Trophoblast cell (in vitro differentiated cells and primary cell): ENCODE measurements at regions not wholly inside any gene's neighbourhood (a gene's known extent, or its start where the extent isn't known, plus 50 kb on each side); places are given as distances from the start of the nearest gene placed in this dataset.
A peak's percentile ranks its signal among the peaks of the same experiment; 100 is the strongest.

ENCODE experiments used
- DNase-seq, 2 donors: peaks; one replicate each; pipeline ENCODE4 v3.0.0-alpha.2; 2016
- H2AFZ ChIP-seq: 2 replicates; pipeline ENCODE4 v1.6.1; 2013; ENCODE audit warnings: low read length, moderate library complexity, mild to moderate bottlenecking; ENCODE audit not compliant: insufficient read depth, poor library complexity
- H2AK5ac ChIP-seq: 2 replicates; pipeline ENCODE4 v1.6.1; 2013; ENCODE audit warnings: mild to moderate bottlenecking, low read length
- H2BK120ac ChIP-seq: 2 replicates; pipeline ENCODE4 v1.6.1; 2013; ENCODE audit warnings: low read length, mild to moderate bottlenecking, moderate library complexity; ENCODE audit not compliant: insufficient read depth, poor library complexity
- H2BK12ac ChIP-seq: 2 replicates; pipeline ENCODE4 v1.6.1; 2013; ENCODE audit warnings: mild to moderate bottlenecking, low read length, moderate library complexity
- H2BK5ac ChIP-seq: 2 replicates; pipeline ENCODE4 v1.6.1; 2013; ENCODE audit warnings: low read length, low read depth, moderate library complexity, mild to moderate bottlenecking; ENCODE audit not compliant: poor library complexity
- H3K14ac ChIP-seq: 2 replicates; pipeline ENCODE4 v1.6.1; 2013; ENCODE audit warnings: mild to moderate bottlenecking, low read length
- H3K18ac ChIP-seq: 2 replicates; pipeline ENCODE4 v1.6.1; 2013; ENCODE audit warnings: mild to moderate bottlenecking, low read length
- H3K23ac ChIP-seq: 2 replicates; pipeline ENCODE4 v1.6.1; 2013; ENCODE audit warnings: low read length
- H3K27ac ChIP-seq: 2 replicates; pipeline ENCODE4 v1.5.1; 2013; ENCODE audit warnings: low read depth, mild to moderate bottlenecking, inconsistent platforms, low read length, moderate library complexity
- H3K27me3 ChIP-seq: 2 replicates; pipeline ENCODE4 v1.6.1; 2013; ENCODE audit warnings: inconsistent platforms, mild to moderate bottlenecking, low read length, moderate library complexity; ENCODE audit not compliant: insufficient read depth
- H3K36me3 ChIP-seq, 2 experiments: 1 replicate in 1 of 2; 2 replicates in 1 of 2; pipeline ENCODE4 v1.6.1; 2013; ENCODE audit warnings: low read length in 2 of 2, mild to moderate bottlenecking in 2 of 2, moderate library complexity in 1 of 2; ENCODE audit not compliant: insufficient read depth in 2 of 2, control insufficient read depth in 1 of 2
- H3K4ac ChIP-seq: 2 replicates; pipeline ENCODE4 v1.6.1; 2013; ENCODE audit warnings: low read depth, mild to moderate bottlenecking, low read length, moderate library complexity
- H3K4me1 ChIP-seq, 2 experiments: 1 replicate in 1 of 2; 2 replicates in 1 of 2; pipeline ENCODE4 v1.6.1; 2013; ENCODE audit warnings: low read length in 2 of 2, mild to moderate bottlenecking in 2 of 2, moderate library complexity in 1 of 2; ENCODE audit not compliant: insufficient read depth in 2 of 2, control insufficient read depth in 1 of 2
- H3K4me2 ChIP-seq: 2 replicates; pipeline ENCODE4 v1.6.1; 2013; ENCODE audit warnings: inconsistent platforms, mild to moderate bottlenecking, low read length, moderate library complexity
- H3K4me3 ChIP-seq: 2 replicates; pipeline ENCODE4 v1.5.1; 2013; ENCODE audit warnings: mild to moderate bottlenecking, low read depth, low read length, inconsistent platforms
- H3K79me1 ChIP-seq: one replicate; pipeline ENCODE4 v1.6.1; 2013; ENCODE audit warnings: low read length
- H3K79me2 ChIP-seq: 2 replicates; pipeline ENCODE4 v1.6.1; 2013; ENCODE audit warnings: low read length, mild to moderate bottlenecking; ENCODE audit not compliant: control insufficient read depth, insufficient read depth, poor library complexity
- H3K9ac ChIP-seq: 2 replicates; pipeline ENCODE4 v1.6.1; 2013; ENCODE audit warnings: mild to moderate bottlenecking, low read length
- H3K9me3 ChIP-seq: 2 replicates; pipeline ENCODE4 v1.6.1; 2013; ENCODE audit warnings: low read depth, mild to moderate bottlenecking, control low read depth, inconsistent platforms, low read length; ENCODE audit not compliant: insufficient read depth
- H4K12ac ChIP-seq: 2 replicates; pipeline ENCODE4 v1.6.1; 2013; ENCODE audit warnings: low read depth, mild to moderate bottlenecking, low read length, moderate library complexity
- H4K8ac ChIP-seq: 2 replicates; pipeline ENCODE4 v1.6.1; 2013; ENCODE audit warnings: low read depth, mild to moderate bottlenecking, low read length, moderate library complexity
- H4K91ac ChIP-seq: one replicate; pipeline ENCODE4 v1.6.1; 2013; ENCODE audit warnings: low read depth, mild to moderate bottlenecking, low read length, moderate library complexity
- WGBS: extraction: QIAGEN DNeasy Blood & Tissue Kit; methylation state at CpG from one replicate; pipeline ENCODE4 v1.1.7; 2013; ENCODE audit warnings: missing lambda C conversion rate; ENCODE audit not compliant: insufficient read length, insufficient coverage; ENCODE audit errors: extremely low coverage; 5-methylcytosine and 5-hydroxymethylcytosine counted together

- no peaks in the 10 kb centered on the region for H3K4me1 ChIP-seq
- peaks cover 6% of the 10 kb centered on the region for H3K9me3 ChIP-seq
- no peaks in the 10 kb centered on the region for H3K79me2 ChIP-seq
- H3K4me3 ChIP-seq = no peak overlapping the region
- no peak overlapping the region for H3K4ac ChIP-seq
- H4K12ac ChIP-seq = no peak overlapping the region
- no peak overlapping the region for H2AK5ac ChIP-seq
- no peak overlapping the region for H3K4me2 ChIP-seq
- no peak overlapping the region for H2AFZ ChIP-seq
- H3K9ac ChIP-seq = no peak overlapping the region
- H3K18ac ChIP-seq = no peak overlapping the region
- no peaks in the 10 kb centered on the region for H3K79me1 ChIP-seq
- DNase-seq = no peak
- H2BK5ac ChIP-seq = no peak overlapping the region
- no peak overlapping the region for H4K8ac ChIP-seq
- no peak overlapping the region for H3K23ac ChIP-seq
- H3K14ac ChIP-seq = no peak overlapping the region
- no peaks in the 10 kb centered on the region for H3K36me3 ChIP-seq
- H2BK12ac ChIP-seq = no peak overlapping the region
- H4K91ac ChIP-seq = no peak overlapping the region
- WGBS = no CpG with 5 or more reads among the region's 3 CpGs
- no peaks in the 10 kb centered on the region for H3K27me3 ChIP-seq
- no peak overlapping the region for H3K27ac ChIP-seq
- H2BK120ac ChIP-seq = no peak overlapping the region
These were observed 559.3 kb upstream of the GRM7 start for GRCh38 chr3:6301626-6302025.

- Histone ChIP-seq H4K91ac (no peak overlapping the region), H2AFZ (no peak overlapping the region), H3K23ac (no peak overlapping the region), H3K27me3 (no peaks in the 10 kb centered on the region), H3K79me2 (no peaks in the 10 kb centered on the region), H2BK12ac (no peak overlapping the region), H3K36me3 (no peaks in the 10 kb centered on the region), H3K79me1 (no peaks in the 10 kb centered on the region), H3K18ac (no peak overlapping the region), H3K4ac (no peak overlapping the region), H3K9me3 (no peaks in the 10 kb centered on the region), H3K4me3 (no peak overlapping the region), H3K4me1 (no peaks in the 10 kb centered on the region), H2AK5ac (no peak overlapping the region), H3K14ac (no peak overlapping the region), H3K4me2 (no peak overlapping the region), H3K27ac (no peak overlapping the region), H2BK5ac (no peak overlapping the region), H4K12ac (no peak overlapping the region), H3K9ac (no peak overlapping the region), H2BK120ac (no peak overlapping the region), H4K8ac (no peak overlapping the region)
- DNase-seq = no peak
- no CpG with 5 or more reads among the region's 4 CpGs for whole genome bisulfite sequencing
These were observed 545.0 kb upstream of the GRM7 start for GRCh38 chr3:6315906-6316305.

DNA sequence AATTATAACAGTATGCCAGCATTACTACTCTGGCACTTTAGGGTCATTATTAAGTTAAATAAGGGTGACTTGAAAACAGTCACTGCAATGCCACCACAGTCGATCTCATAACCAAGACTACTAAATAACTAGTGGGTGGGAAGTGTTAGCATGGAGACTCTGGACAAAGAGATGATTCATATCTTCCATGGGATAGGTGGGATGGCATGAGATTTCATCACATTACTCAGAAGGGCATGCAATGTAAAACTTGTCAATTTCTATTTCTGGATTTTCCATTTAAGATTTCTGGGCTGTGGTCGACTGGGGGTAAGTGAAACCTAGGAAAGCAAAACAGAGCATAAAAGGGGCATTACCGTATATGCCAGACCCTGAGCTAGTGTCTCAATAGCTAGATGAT, 538.9 kb upstream of the GRM7 start:
- Histone ChIP-seq H2BK120ac (no peak overlapping the region), H3K23ac (no peak overlapping the region), H3K4me2 (no peak overlapping the region), H3K79me1 (no peaks in the 10 kb centered on the region), H3K4me3 (no peak overlapping the region), H3K18ac (no peak overlapping the region), H3K14ac (no peak overlapping the region), H3K9me3 (no peaks in the 10 kb centered on the region), H3K4ac (no peak overlapping the region), H3K4me1 (no peaks in the 10 kb centered on the region), H4K12ac (no peak overlapping the region), H3K27ac (no peak overlapping the region), H3K27me3 (no peaks in the 10 kb centered on the region), H4K91ac (no peak overlapping the region), H3K79me2 (no peaks in the 10 kb centered on the region), H4K8ac (no peak overlapping the region), H3K9ac (no peak overlapping the region), H2AFZ (no peak overlapping the region), H2AK5ac (no peak overlapping the region), H3K36me3 (no peaks in the 10 kb centered on the region), H2BK5ac (no peak overlapping the region), H2BK12ac (no peak overlapping the region)
- WGBS = no CpG with 5 or more reads among the region's 3 CpGs
- no peak for DNase-seq

GRCh38 chr3:6326771-6327170, 534.1 kb upstream of the GRM7 start:
- peak; percentile 15 to 36 for DNase-seq
- no peaks in the 10 kb centered on the region for H3K36me3 ChIP-seq
- H3K4me1 ChIP-seq = no peaks in the 10 kb centered on the region
- no peak overlapping the region for H4K8ac ChIP-seq
- no CpG with 5 or more reads among the region's 6 CpGs for WGBS
- no peak overlapping the region for H3K27ac ChIP-seq
- no peaks in the 10 kb centered on the region for H3K79me1 ChIP-seq
- no peak overlapping the region for H4K12ac ChIP-seq
- no peak overlapping the region for H3K9ac ChIP-seq
- H4K91ac ChIP-seq = no peak overlapping the region
- no peak overlapping the region for H3K23ac ChIP-seq
- no peak overlapping the region for H2BK5ac ChIP-seq
- H3K4me3 ChIP-seq = no peak overlapping the region
- no peak overlapping the region for H2AK5ac ChIP-seq
- H3K79me2 ChIP-seq = no peaks in the 10 kb centered on the region
- H3K14ac ChIP-seq = no peak overlapping the region
- H3K9me3 ChIP-seq = no peaks in the 10 kb centered on the region
- no peak overlapping the region for H2AFZ ChIP-seq
- no peaks in the 10 kb centered on the region for H3K27me3 ChIP-seq
- H3K4me2 ChIP-seq = no peak overlapping the region
- no peak overlapping the region for H2BK12ac ChIP-seq
- no peak overlapping the region for H2BK120ac ChIP-seq
- H3K18ac ChIP-seq = no peak overlapping the region
- no peak overlapping the region for H3K4ac ChIP-seq
